H9 (cell line): ENCODE measurements at regions not wholly inside any gene's neighbourhood (a gene's known extent, or its start where the extent isn't known, plus 50 kb on each side); places are given as distances from the start of the nearest gene placed in this dataset.
"Not testable (repeated sequence)": the region's sequence is repeated elsewhere in the genome, so short reads cannot be mapped to it uniquely, and the experiment has no call there.

Experiments
- DNase-seq: peaks from one replicate; pipeline ENCODE4 v3.0.0-alpha.2; 2017
- H2AFZ ChIP-seq: one replicate; pipeline ENCODE4 v1.6.1; 2013; ENCODE audit warnings: mild to moderate bottlenecking, low read length, control low read depth, moderate library complexity
- H2AK5ac ChIP-seq: 2 replicates; pipeline ENCODE4 v1.6.1; 2013; ENCODE audit warnings: low read length, control low read depth, mixed read lengths; ENCODE audit not compliant: insufficient read length
- H2BK120ac ChIP-seq: one replicate; pipeline ENCODE4 v1.6.1; 2013; ENCODE audit warnings: low read depth, mild to moderate bottlenecking, low read length, control low read depth, inconsistent platforms; ENCODE audit not compliant: poor library complexity, severe bottlenecking
- H2BK12ac ChIP-seq: 2 replicates; pipeline ENCODE4 v1.6.1; 2013; ENCODE audit warnings: low read length, control low read depth, mixed read lengths, low read depth; ENCODE audit not compliant: insufficient read length
- H2BK15ac ChIP-seq: 2 replicates; pipeline ENCODE4 v1.6.1; 2013; ENCODE audit warnings: low read depth, low read length, control low read depth
- H2BK20ac ChIP-seq: one replicate; pipeline ENCODE4 v1.6.1; 2013; ENCODE audit warnings: low read depth, mild to moderate bottlenecking, low read length, control low read depth, inconsistent platforms; ENCODE audit not compliant: poor library complexity, severe bottlenecking
- H2BK5ac ChIP-seq: 2 replicates; pipeline ENCODE4 v1.6.1; 2013; ENCODE audit warnings: low read length, control low read depth, mixed read lengths; ENCODE audit not compliant: insufficient read length
- H3K14ac ChIP-seq: 2 replicates; pipeline ENCODE4 v1.6.1; 2013; ENCODE audit warnings: low read length, control low read depth; ENCODE audit not compliant: insufficient read depth
- H3K18ac ChIP-seq: 2 replicates; pipeline ENCODE4 v1.6.1; 2013; ENCODE audit warnings: low read depth, mild to moderate bottlenecking, mixed read lengths, low read length, control low read depth; ENCODE audit not compliant: insufficient read length
- H3K23ac ChIP-seq: 2 replicates; pipeline ENCODE4 v1.6.1; 2013; ENCODE audit warnings: low read length, control low read depth, mixed read lengths, low read depth; ENCODE audit not compliant: insufficient read length
- H3K23me2 ChIP-seq: 2 replicates; pipeline ENCODE4 v1.6.1; 2013; ENCODE audit warnings: low read depth, mild to moderate bottlenecking, mixed read lengths, low read length, control low read depth; ENCODE audit not compliant: insufficient read length, poor library complexity, severe bottlenecking
- H3K27ac ChIP-seq: 2 replicates; pipeline ENCODE4 v1.5.1; 2013; ENCODE audit warnings: low read length, control low read depth, mixed read lengths, low read depth; ENCODE audit not compliant: insufficient read length
- H3K27me3 ChIP-seq: 2 replicates; pipeline ENCODE4 v1.6.1; 2013; ENCODE audit warnings: low read length, control low read depth, inconsistent platforms; ENCODE audit not compliant: insufficient read depth
- H3K4ac ChIP-seq: 2 replicates; pipeline ENCODE4 v1.6.1; 2013; ENCODE audit warnings: low read depth, mild to moderate bottlenecking, control low read depth, inconsistent platforms, low read length, moderate library complexity
- H3K4me1 ChIP-seq: 2 replicates; pipeline ENCODE4 v1.6.1; 2013; ENCODE audit warnings: low read length, control low read depth, inconsistent platforms; ENCODE audit not compliant: insufficient read depth
- H3K4me2 ChIP-seq: 2 replicates; pipeline ENCODE4 v1.6.1; 2013; ENCODE audit warnings: low read length, control low read depth, mixed read lengths; ENCODE audit not compliant: insufficient read length, insufficient read depth
- H3K56ac ChIP-seq: 2 replicates; pipeline ENCODE4 v1.6.1; 2013; ENCODE audit warnings: low read depth, mild to moderate bottlenecking, mixed read lengths, low read length, control low read depth; ENCODE audit not compliant: insufficient read length
- H3K79me1 ChIP-seq: 2 replicates; pipeline ENCODE4 v1.6.1; 2013; ENCODE audit warnings: low read depth, mild to moderate bottlenecking, moderate library complexity, low read length, control low read depth, inconsistent platforms; ENCODE audit not compliant: insufficient read depth, poor library complexity, severe bottlenecking
- H3K79me2 ChIP-seq: 2 replicates; pipeline ENCODE4 v1.6.1; 2013; ENCODE audit warnings: low read length, control low read depth, inconsistent platforms; ENCODE audit not compliant: insufficient read depth
- H3K9ac ChIP-seq: 2 replicates; pipeline ENCODE4 v1.6.1; 2013; ENCODE audit warnings: low read length, control low read depth, mixed read lengths; ENCODE audit not compliant: insufficient read length; ENCODE audit errors: extremely low read depth
- H3K9me3 ChIP-seq: one replicate; pipeline ENCODE4 v1.6.1; 2013; ENCODE audit warnings: low read depth, low read length, inconsistent platforms; ENCODE audit not compliant: control insufficient read depth
- H3T11ph ChIP-seq: one replicate; pipeline ENCODE4 v1.6.1; 2013; ENCODE audit warnings: mild to moderate bottlenecking, low read length, control low read depth, inconsistent platforms
- H4K20me1 ChIP-seq: one replicate; pipeline ENCODE4 v1.6.1; 2013; ENCODE audit not compliant: control insufficient read depth, insufficient read length, insufficient read depth
- H4K5ac ChIP-seq: 2 replicates; pipeline ENCODE4 v1.6.1; 2013; ENCODE audit warnings: low read depth, mild to moderate bottlenecking, mixed read lengths, low read length, control low read depth; ENCODE audit not compliant: insufficient read length
- H4K8ac ChIP-seq: replicated peaks from 2 replicates; pipeline ENCODE4 v1.6.1; 2013; ENCODE audit warnings: low read length, control low read depth, mixed read lengths, low read depth; ENCODE audit not compliant: insufficient read length
- H4K91ac ChIP-seq: 2 replicates; pipeline ENCODE4 v1.6.1; 2013; ENCODE audit warnings: low read depth, mild to moderate bottlenecking, moderate library complexity, mixed read lengths, low read length, control low read depth; ENCODE audit not compliant: insufficient read length
- H3K27ac Mint-ChIP-seq, 3 experiments: 2 replicates in 2 of 3; 3 replicates in 1 of 3; pipeline ENCODE4 v1.8.0; 2020 to 2021; ENCODE audit warnings: mixed read lengths in 3 of 3, mild to moderate bottlenecking in 1 of 3, moderate library complexity in 1 of 3
- H3K27me3 Mint-ChIP-seq: 2 replicates; pipeline ENCODE4 v1.8.0; 2021; ENCODE audit warnings: low read depth, mild to moderate bottlenecking, moderate library complexity, mixed read lengths
- H3K36me3 Mint-ChIP-seq, 3 experiments: 2 replicates in 2 of 3; 3 replicates in 1 of 3; pipeline ENCODE4 v1.8.0; 2020 to 2021; ENCODE audit warnings: low read depth in 3 of 3, mixed read lengths in 3 of 3; ENCODE audit not compliant: insufficient read depth in 1 of 3
- H3K4me1 Mint-ChIP-seq, 2 experiments: 2 replicates each; pipeline ENCODE4 v1.8.0; 2020; ENCODE audit warnings: mixed read lengths in 2 of 2
- H3K4me3 Mint-ChIP-seq, 2 experiments: 2 replicates in 1 of 2; 3 replicates in 1 of 2; pipeline ENCODE4 v1.8.0; 2020 to 2021; ENCODE audit warnings: mild to moderate bottlenecking in 2 of 2, mixed read lengths in 2 of 2, moderate library complexity in 1 of 2
- H3K9me3 Mint-ChIP-seq, 2 experiments: 2 replicates in 1 of 2; 3 replicates in 1 of 2; pipeline ENCODE4 v1.8.0; 2020; ENCODE audit warnings: mild to moderate bottlenecking in 2 of 2, mixed read lengths in 2 of 2, moderate library complexity in 1 of 2
- WGBS: extraction: QIAGEN DNeasy Blood & Tissue Kit; methylation state at CpG from one replicate; pipeline ENCODE4 v1.1.7; 2013; ENCODE audit warnings: missing lambda C conversion rate, low lambda C conversion rate, mixed read lengths; ENCODE audit not compliant: insufficient read length; ENCODE audit errors: extremely low coverage; 5-methylcytosine and 5-hydroxymethylcytosine counted together
- TF ChIP-seq, protein P1 (sequence below): fragments of 200-600 bp; sonication (generic); conservative IDR thresholded peaks from 3 replicates; pipeline ENCODE4 v1.8.0; 2021; ENCODE audit warnings: antibody characterized with exemption, mild to moderate bottlenecking

DNA sequence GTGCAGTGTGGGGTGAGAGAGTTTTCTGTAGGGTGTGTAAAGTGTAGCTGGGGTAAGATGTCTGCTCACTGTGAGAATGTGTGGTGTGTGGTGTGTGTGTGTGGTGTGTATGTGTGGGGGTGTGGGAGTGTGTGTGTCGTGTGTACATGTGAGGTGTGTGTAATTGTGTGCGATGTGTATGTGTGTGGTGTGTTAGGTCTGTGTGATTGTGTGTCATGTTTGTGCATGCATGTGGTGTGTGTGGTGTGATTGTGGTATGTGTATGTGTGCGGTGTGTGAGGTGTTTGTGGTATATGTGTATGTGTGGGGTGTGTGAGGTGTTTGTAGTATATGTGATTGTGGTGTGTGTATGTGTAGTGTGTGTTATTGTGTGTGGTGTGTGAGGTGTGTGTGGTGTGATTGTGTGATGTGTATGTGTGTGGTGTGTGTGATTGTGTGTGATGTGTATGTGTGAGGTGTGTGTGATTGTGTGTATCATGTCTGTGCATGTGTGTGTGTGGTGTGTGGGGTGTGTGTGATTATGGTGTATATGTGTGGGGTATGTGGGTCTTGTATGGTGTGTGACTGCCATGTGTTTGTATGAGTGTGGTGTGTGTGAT is 241.7 kb upstream of the HDAC4 start:
- H3K23me2 ChIP-seq, result no peaks in the 10 kb centered on the region
- H3K9me3 Mint-ChIP-seq, result peaks cover 0 to 2% of the 10 kb centered on the region in 2 experiments; a peak in 2 of 5 replicates
- no peak overlapping the region for H4K91ac ChIP-seq
- H2BK15ac ChIP-seq, result no peak overlapping the region
- no peak overlapping the region for H4K8ac ChIP-seq
- no peak overlapping the region for H2BK20ac ChIP-seq
- no peak overlapping the region for H2BK120ac ChIP-seq
- H2BK5ac ChIP-seq, result no peak overlapping the region
- no peak overlapping the region for H3K23ac ChIP-seq
- no peak overlapping the region for H2AFZ ChIP-seq
- 89% methylated on average over 3 of the region's 3 CpGs for WGBS
- no peaks in the 10 kb centered on the region for H4K20me1 ChIP-seq
- peaks cover 0 to 2% (median 0%) of the 10 kb centered on the region in 3 experiments; a peak in 2 of 7 replicates for H3K36me3 Mint-ChIP-seq
- H3K4me2 ChIP-seq, result no peak overlapping the region
- no peak overlapping the region for H3K18ac ChIP-seq
- H2AK5ac ChIP-seq, result no peak overlapping the region
- H3K4me1 ChIP-seq, result no peaks in the 10 kb centered on the region
- no peaks in the 10 kb centered on the region for H3K4me1 Mint-ChIP-seq
- no peak overlapping the region for H3T11ph ChIP-seq
- H3K79me2 ChIP-seq, result no peaks in the 10 kb centered on the region
- H3K9ac ChIP-seq, result no peak overlapping the region
- no peaks in the 10 kb centered on the region for H3K27me3 ChIP-seq
- H3K14ac ChIP-seq, result no peak overlapping the region
- no peaks in the 10 kb centered on the region for H3K9me3 ChIP-seq
- H3K4me3 Mint-ChIP-seq, result no peak overlapping the region
- H4K5ac ChIP-seq, result no peak overlapping the region
- peaks cover 10% of the 10 kb centered on the region for H3K27me3 Mint-ChIP-seq
- H3K4ac ChIP-seq, result no peak overlapping the region
- no peak overlapping the region for H2BK12ac ChIP-seq
- H3K56ac ChIP-seq, result no peak overlapping the region
- H3K27ac Mint-ChIP-seq, result no peak overlapping the region
- TF ChIP-seq, protein P1, sequence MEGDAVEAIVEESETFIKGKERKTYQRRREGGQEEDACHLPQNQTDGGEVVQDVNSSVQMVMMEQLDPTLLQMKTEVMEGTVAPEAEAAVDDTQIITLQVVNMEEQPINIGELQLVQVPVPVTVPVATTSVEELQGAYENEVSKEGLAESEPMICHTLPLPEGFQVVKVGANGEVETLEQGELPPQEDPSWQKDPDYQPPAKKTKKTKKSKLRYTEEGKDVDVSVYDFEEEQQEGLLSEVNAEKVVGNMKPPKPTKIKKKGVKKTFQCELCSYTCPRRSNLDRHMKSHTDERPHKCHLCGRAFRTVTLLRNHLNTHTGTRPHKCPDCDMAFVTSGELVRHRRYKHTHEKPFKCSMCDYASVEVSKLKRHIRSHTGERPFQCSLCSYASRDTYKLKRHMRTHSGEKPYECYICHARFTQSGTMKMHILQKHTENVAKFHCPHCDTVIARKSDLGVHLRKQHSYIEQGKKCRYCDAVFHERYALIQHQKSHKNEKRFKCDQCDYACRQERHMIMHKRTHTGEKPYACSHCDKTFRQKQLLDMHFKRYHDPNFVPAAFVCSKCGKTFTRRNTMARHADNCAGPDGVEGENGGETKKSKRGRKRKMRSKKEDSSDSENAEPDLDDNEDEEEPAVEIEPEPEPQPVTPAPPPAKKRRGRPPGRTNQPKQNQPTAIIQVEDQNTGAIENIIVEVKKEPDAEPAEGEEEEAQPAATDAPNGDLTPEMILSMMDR, result no peak
- H3K79me1 ChIP-seq, result no peaks in the 10 kb centered on the region
- peak; percentile 12 for DNase-seq
- no peak overlapping the region for H3K27ac ChIP-seq

DNA sequence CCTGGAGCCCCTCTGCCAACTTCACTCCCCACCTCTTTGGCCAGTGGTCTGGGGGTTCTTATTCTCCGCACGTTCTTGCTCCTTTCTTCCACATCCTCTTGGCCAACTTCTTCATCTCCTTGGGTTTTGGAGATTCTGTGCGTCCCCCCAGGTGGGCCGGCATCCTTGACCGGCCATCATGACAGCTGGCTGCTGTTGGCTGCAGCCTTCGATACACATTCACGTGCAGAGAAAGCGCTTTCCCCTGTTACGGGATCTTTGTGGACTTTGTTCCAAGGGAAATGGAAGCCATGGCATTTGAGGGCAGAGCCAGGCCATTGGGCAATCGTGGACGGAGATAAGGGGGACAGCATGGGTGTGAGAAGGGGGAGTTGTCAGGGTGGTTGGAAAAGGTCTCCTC is 241.1 kb upstream of the HDAC4 start:
- not testable (repeated sequence) for H4K20me1 ChIP-seq, H3K4me1 Mint-ChIP-seq, H3K4me1 ChIP-seq, H3K79me1 ChIP-seq, H3K36me3 Mint-ChIP-seq, H3K23ac ChIP-seq, H3K56ac ChIP-seq, H4K5ac ChIP-seq, H3K27me3 ChIP-seq, H3K9ac ChIP-seq, H3K27ac ChIP-seq, H3K23me2 ChIP-seq, DNase-seq, H3T11ph ChIP-seq, H3K79me2 ChIP-seq, H3K18ac ChIP-seq, H4K8ac ChIP-seq, H3K4me2 ChIP-seq, H2BK15ac ChIP-seq, H2BK120ac ChIP-seq, H3K9me3 ChIP-seq, H4K91ac ChIP-seq, H3K9me3 Mint-ChIP-seq, H2BK12ac ChIP-seq, H3K4ac ChIP-seq, H2AFZ ChIP-seq, H3K14ac ChIP-seq, H3K4me3 Mint-ChIP-seq, H3K27ac Mint-ChIP-seq, H2BK5ac ChIP-seq, H2AK5ac ChIP-seq, H2BK20ac ChIP-seq
- peaks cover 11% of the 10 kb centered on the region for H3K27me3 Mint-ChIP-seq
- WGBS, result no CpG with 5 or more reads among the region's 11 CpGs
